H7 (cell line): ENCODE measurements at regions not wholly inside any gene's neighbourhood (a gene's known extent, or its start where the extent isn't known, plus 50 kb on each side); places are given as distances from the start of the nearest gene placed in this dataset.

Experiments
- DNase-seq: peaks from one replicate; pipeline ENCODE4 v3.0.0; 2012
- H3K27me3 ChIP-seq: 2 replicates; pipeline ENCODE4 v1.6.0; 2011; ENCODE audit warnings: mild to moderate bottlenecking, low read length; ENCODE audit not compliant: control insufficient read depth, insufficient read depth
- H3K36me3 ChIP-seq: replicated peaks from 2 replicates; pipeline ENCODE4 v1.5.1; 2011; ENCODE audit warnings: low read length; ENCODE audit not compliant: control insufficient read depth, insufficient read depth
- H3K4me3 ChIP-seq: 2 replicates; pipeline ENCODE4 v1.5.1; 2011; ENCODE audit warnings: low read depth, mild to moderate bottlenecking, control low read depth, low read length, moderate library complexity; ENCODE audit not compliant: insufficient read depth

- DNase-seq: no peak
- no peaks in the 10 kb centered on the region for H3K27me3 ChIP-seq
- H3K36me3 ChIP-seq: no peaks in the 10 kb centered on the region
- no peak overlapping the region for H3K4me3 ChIP-seq
Measured at GRCh38 chr4:162456106-162456505, 292.3 kb upstream of the FSTL5 start.

GRCh38 chr4:162450531-162451035, 286.8 kb upstream of the FSTL5 start:
- Histone ChIP-seq H3K36me3 (no peaks in the 10 kb centered on the region), H3K4me3 (no peak overlapping the region), H3K27me3 (no peaks in the 10 kb centered on the region)
- DNase-seq: no peak

- Histone ChIP-seq H3K27me3 (no peaks in the 10 kb centered on the region), H3K36me3 (no peaks in the 10 kb centered on the region), H3K4me3 (no peak overlapping the region)
- DNase-seq: no peak
Measured at GRCh38 chr4:162443510-162443909, 279.7 kb upstream of the FSTL5 start.

GRCh38 chr4:162442128-162442527, 278.3 kb upstream of the FSTL5 start:
- Histone ChIP-seq H3K36me3 (no peaks in the 10 kb centered on the region), H3K27me3 (no peaks in the 10 kb centered on the region), H3K4me3 (no peak overlapping the region)
- DNase-seq: no peak

- DNase-seq: no peak
- no peaks in the 10 kb centered on the region for H3K36me3 ChIP-seq
- H3K27me3 ChIP-seq: no peaks in the 10 kb centered on the region
- no peak overlapping the region for H3K4me3 ChIP-seq
Measured at GRCh38 chr4:162422312-162422711, 258.5 kb upstream of the FSTL5 start.

- H3K4me3 ChIP-seq: no peak overlapping the region
- H3K27me3 ChIP-seq: no peaks in the 10 kb centered on the region
- DNase-seq: no peak
- H3K36me3 ChIP-seq: no peaks in the 10 kb centered on the region
Measured at GRCh38 chr4:162410854-162411253, 247.1 kb upstream of the FSTL5 start.

- Histone ChIP-seq H3K36me3 (no peaks in the 10 kb centered on the region), H3K27me3 (no peaks in the 10 kb centered on the region), H3K4me3 (no peak overlapping the region)
- DNase-seq: peak; percentile 16
Measured at GRCh38 chr4:162409048-162409447, 245.2 kb upstream of the FSTL5 start.

GRCh38 chr4:162408309-162408708, 244.5 kb upstream of the FSTL5 start:
- Histone ChIP-seq H3K36me3 (no peaks in the 10 kb centered on the region), H3K27me3 (no peaks in the 10 kb centered on the region), H3K4me3 (no peak overlapping the region)
- no peak for DNase-seq

- Histone ChIP-seq H3K27me3 (no peaks in the 10 kb centered on the region), H3K36me3 (no peaks in the 10 kb centered on the region), H3K4me3 (no peak overlapping the region)
- no peak for DNase-seq
Measured at GRCh38 chr4:162406637-162407365, 243.0 kb upstream of the FSTL5 start.

GRCh38 chr4:162403932-162404331, 240.1 kb upstream of the FSTL5 start:
- DNase-seq: no peak

GRCh38 chr4:162403419-162403818, 239.6 kb upstream of the FSTL5 start:
- H3K4me3 ChIP-seq: no peak overlapping the region
- H3K27me3 ChIP-seq: no peaks in the 10 kb centered on the region
- DNase-seq: no peak
- H3K36me3 ChIP-seq: no peaks in the 10 kb centered on the region

More at GRCh38 chr4:162403932-162404331, 240.1 kb upstream of the FSTL5 start:
- Histone ChIP-seq H3K4me3 (no peak overlapping the region), H3K36me3 (no peaks in the 10 kb centered on the region), H3K27me3 (no peaks in the 10 kb centered on the region)

GRCh38 chr4:162401021-162401420, 237.2 kb upstream of the FSTL5 start:
- DNase-seq: no peak
- H3K27me3 ChIP-seq: no peaks in the 10 kb centered on the region
- no peak overlapping the region for H3K4me3 ChIP-seq
- H3K36me3 ChIP-seq: no peaks in the 10 kb centered on the region

GRCh38 chr4:162392946-162393345, 229.1 kb upstream of the FSTL5 start:
- Histone ChIP-seq H3K36me3 (no peaks in the 10 kb centered on the region), H3K27me3 (no peaks in the 10 kb centered on the region), H3K4me3 (no peak overlapping the region)
- no peak for DNase-seq

GRCh38 chr4:162366146-162366545, 202.3 kb upstream of the FSTL5 start:
- no peak for DNase-seq
- Histone ChIP-seq H3K27me3 (no peaks in the 10 kb centered on the region), H3K4me3 (no peak overlapping the region), H3K36me3 (no peaks in the 10 kb centered on the region)

GRCh38 chr4:162364651-162365050, 200.9 kb upstream of the FSTL5 start:
- H3K36me3 ChIP-seq: no peaks in the 10 kb centered on the region
- no peak overlapping the region for H3K4me3 ChIP-seq
- DNase-seq: no peak
- no peaks in the 10 kb centered on the region for H3K27me3 ChIP-seq
